ENCODE measurements at regions not wholly inside any gene's neighbourhood (a gene's known extent, or its start where the extent isn't known, plus 50 kb on each side); places are given as distances from the start of the nearest gene placed in this dataset.

- no peaks in the 10 kb centered on the region for H3K27me3 Mint-ChIP-seq
- H3K4me1 Mint-ChIP-seq, result no peaks in the 10 kb centered on the region
- peak overlapping the region in 1 of 3 donors; percentile 29 for H3K27ac Mint-ChIP-seq
- ATAC-seq (ENCODE audit: low read depth in 2 of 2), result no peak
- no peak overlapping the region for H3K4me3 Mint-ChIP-seq
- Histone ChIP-seq H3K36me3 (ENCODE audit: control insufficient read depth, insufficient read depth, low read length) (no peaks in the 10 kb centered on the region), H3K4me1 (ENCODE audit: control insufficient read depth, insufficient read depth, low read length, poor library complexity, severe bottlenecking) (no peaks in the 10 kb centered on the region), H3K27me3 (ENCODE audit: control insufficient read depth, insufficient read depth, low read length) (no peaks in the 10 kb centered on the region), H3K4me3 (ENCODE audit: low read depth, low read length) (no peak overlapping the region), H3K9me3 (ENCODE audit: control insufficient read depth in 2 of 2, low read length in 2 of 2) (no peaks in the 10 kb centered on the region), H3K27ac (ENCODE audit: insufficient read depth, low read length, poor library complexity, severe bottlenecking) (no peak overlapping the region)
- DNase-seq, result no peak
- H3K36me3 Mint-ChIP-seq, result no peaks in the 10 kb centered on the region
- no peaks in the 10 kb centered on the region for H3K9me3 Mint-ChIP-seq
Measured at GRCh38 chr1:29956349-29957030, 720.2 kb downstream of the PTPRU start.

- Histone ChIP-seq H3K27me3 (ENCODE audit: control insufficient read depth, insufficient read depth, low read length) (no peaks in the 10 kb centered on the region), H3K4me1 (ENCODE audit: control insufficient read depth, insufficient read depth, low read length, poor library complexity, severe bottlenecking) (no peaks in the 10 kb centered on the region), H3K36me3 (ENCODE audit: control insufficient read depth, insufficient read depth, low read length) (no peaks in the 10 kb centered on the region), H3K9me3 (ENCODE audit: control insufficient read depth in 2 of 2, low read length in 2 of 2) (no peaks in the 10 kb centered on the region), H3K4me3 (ENCODE audit: low read depth, low read length) (no peak overlapping the region), H3K27ac (ENCODE audit: insufficient read depth, low read length, poor library complexity, severe bottlenecking) (no peak overlapping the region)
- no peaks in the 10 kb centered on the region for H3K36me3 Mint-ChIP-seq
- no peak overlapping the region for H3K27ac Mint-ChIP-seq
- no peaks in the 10 kb centered on the region for H3K27me3 Mint-ChIP-seq
- no peak overlapping the region for H3K4me3 Mint-ChIP-seq
- no peak for ATAC-seq (ENCODE audit: low read depth in 2 of 2)
- no peak for DNase-seq
- no peaks in the 10 kb centered on the region for H3K9me3 Mint-ChIP-seq
- no peaks in the 10 kb centered on the region for H3K4me1 Mint-ChIP-seq
Measured at GRCh38 chr1:29954591-29954990, 718.3 kb downstream of the PTPRU start.

- H3K27ac ChIP-seq (ENCODE audit: insufficient read depth, low read length, poor library complexity, severe bottlenecking), result no peak overlapping the region
- H3K4me1 ChIP-seq (ENCODE audit: control insufficient read depth, insufficient read depth, low read length, poor library complexity, severe bottlenecking), result no peaks in the 10 kb centered on the region
- Mint-ChIP-seq H3K4me1 (no peaks in the 10 kb centered on the region), H3K27me3 (no peaks in the 10 kb centered on the region), H3K9me3 (no peaks in the 10 kb centered on the region), H3K27ac (no peak overlapping the region), H3K36me3 (no peaks in the 10 kb centered on the region), H3K4me3 (no peak overlapping the region)
- no peaks in the 10 kb centered on the region for H3K9me3 ChIP-seq (ENCODE audit: control insufficient read depth in 2 of 2, low read length in 2 of 2)
- H3K4me3 ChIP-seq (ENCODE audit: low read depth, low read length), result no peak overlapping the region
- ATAC-seq (ENCODE audit: low read depth in 2 of 2) (no peak), DNase-seq (no peak)
- no peaks in the 10 kb centered on the region for H3K36me3 ChIP-seq (ENCODE audit: control insufficient read depth, insufficient read depth, low read length)
- H3K27me3 ChIP-seq (ENCODE audit: control insufficient read depth, insufficient read depth, low read length), result no peaks in the 10 kb centered on the region
Measured at GRCh38 chr1:29953961-29954360, 717.6 kb downstream of the PTPRU start.

GRCh38 chr1:29949676-29950075 lies 713.4 kb downstream of the PTPRU start:
- no peak for ATAC-seq (ENCODE audit: low read depth in 2 of 2)
- DNase-seq, result no peak
- no peak overlapping the region for H3K4me3 ChIP-seq (ENCODE audit: low read depth, low read length)
- no peaks in the 10 kb centered on the region for H3K4me1 Mint-ChIP-seq
- H3K27ac Mint-ChIP-seq, result no peak overlapping the region
- H3K4me3 Mint-ChIP-seq, result no peak overlapping the region
- H3K27ac ChIP-seq (ENCODE audit: insufficient read depth, low read length, poor library complexity, severe bottlenecking), result no peak overlapping the region
- H3K27me3 Mint-ChIP-seq, result peaks cover 11% of the 10 kb centered on the region
- H3K36me3 Mint-ChIP-seq, result no peaks in the 10 kb centered on the region
- no peaks in the 10 kb centered on the region for H3K9me3 ChIP-seq (ENCODE audit: control insufficient read depth in 2 of 2, low read length in 2 of 2)
- H3K27me3 ChIP-seq (ENCODE audit: control insufficient read depth, insufficient read depth, low read length), result no peaks in the 10 kb centered on the region
- no peaks in the 10 kb centered on the region for H3K4me1 ChIP-seq (ENCODE audit: control insufficient read depth, insufficient read depth, low read length, poor library complexity, severe bottlenecking)
- no peaks in the 10 kb centered on the region for H3K9me3 Mint-ChIP-seq
- no peaks in the 10 kb centered on the region for H3K36me3 ChIP-seq (ENCODE audit: control insufficient read depth, insufficient read depth, low read length)

- no peaks in the 10 kb centered on the region for H3K36me3 Mint-ChIP-seq
- peaks cover 11% of the 10 kb centered on the region for H3K27me3 Mint-ChIP-seq
- no peak overlapping the region for H3K27ac ChIP-seq (ENCODE audit: insufficient read depth, low read length, poor library complexity, severe bottlenecking)
- no peaks in the 10 kb centered on the region for H3K4me1 ChIP-seq (ENCODE audit: control insufficient read depth, insufficient read depth, low read length, poor library complexity, severe bottlenecking)
- H3K9me3 ChIP-seq (ENCODE audit: control insufficient read depth in 2 of 2, low read length in 2 of 2), result no peaks in the 10 kb centered on the region
- H3K9me3 Mint-ChIP-seq, result no peaks in the 10 kb centered on the region
- H3K27ac Mint-ChIP-seq, result no peak overlapping the region
- no peak for DNase-seq
- H3K4me3 Mint-ChIP-seq, result no peak overlapping the region
- H3K36me3 ChIP-seq (ENCODE audit: control insufficient read depth, insufficient read depth, low read length), result no peaks in the 10 kb centered on the region
- no peaks in the 10 kb centered on the region for H3K27me3 ChIP-seq (ENCODE audit: control insufficient read depth, insufficient read depth, low read length)
- no peaks in the 10 kb centered on the region for H3K4me1 Mint-ChIP-seq
- H3K4me3 ChIP-seq (ENCODE audit: low read depth, low read length), result no peak overlapping the region
- ATAC-seq (ENCODE audit: low read depth in 2 of 2), result no peak
Measured at GRCh38 chr1:29948581-29948980, 712.3 kb downstream of the PTPRU start.

GRCh38 chr1:29946057-29946456 lies 709.7 kb downstream of the PTPRU start:
- no peaks in the 10 kb centered on the region for H3K9me3 Mint-ChIP-seq
- H3K4me3 Mint-ChIP-seq, result no peak overlapping the region
- Histone ChIP-seq H3K9me3 (ENCODE audit: control insufficient read depth in 2 of 2, low read length in 2 of 2) (no peaks in the 10 kb centered on the region), H3K27me3 (ENCODE audit: control insufficient read depth, insufficient read depth, low read length) (peaks cover 2% of the 10 kb centered on the region), H3K4me1 (ENCODE audit: control insufficient read depth, insufficient read depth, low read length, poor library complexity, severe bottlenecking) (no peaks in the 10 kb centered on the region), H3K36me3 (ENCODE audit: control insufficient read depth, insufficient read depth, low read length) (no peaks in the 10 kb centered on the region), H3K27ac (ENCODE audit: insufficient read depth, low read length, poor library complexity, severe bottlenecking) (no peak overlapping the region), H3K4me3 (ENCODE audit: low read depth, low read length) (no peak overlapping the region)
- ATAC-seq (ENCODE audit: low read depth in 2 of 2), result no peak
- H3K27me3 Mint-ChIP-seq, result peaks cover 11% of the 10 kb centered on the region
- no peaks in the 10 kb centered on the region for H3K36me3 Mint-ChIP-seq
- H3K27ac Mint-ChIP-seq, result no peak overlapping the region
- DNase-seq, result no peak
- no peaks in the 10 kb centered on the region for H3K4me1 Mint-ChIP-seq

- Mint-ChIP-seq H3K36me3 (no peaks in the 10 kb centered on the region), H3K4me3 (no peak overlapping the region), H3K27me3 (peaks cover 11% of the 10 kb centered on the region), H3K27ac (no peak overlapping the region), H3K9me3 (no peaks in the 10 kb centered on the region), H3K4me1 (no peaks in the 10 kb centered on the region)
- no peak for DNase-seq
- Histone ChIP-seq H3K4me1 (ENCODE audit: control insufficient read depth, insufficient read depth, low read length, poor library complexity, severe bottlenecking) (no peaks in the 10 kb centered on the region), H3K4me3 (ENCODE audit: low read depth, low read length) (no peak overlapping the region), H3K27ac (ENCODE audit: insufficient read depth, low read length, poor library complexity, severe bottlenecking) (no peak overlapping the region), H3K27me3 (ENCODE audit: control insufficient read depth, insufficient read depth, low read length) (peaks cover 2% of the 10 kb centered on the region), H3K36me3 (ENCODE audit: control insufficient read depth, insufficient read depth, low read length) (no peaks in the 10 kb centered on the region), H3K9me3 (ENCODE audit: control insufficient read depth in 2 of 2, low read length in 2 of 2) (no peaks in the 10 kb centered on the region)
- ATAC-seq (ENCODE audit: low read depth in 2 of 2), result no peak
Measured at GRCh38 chr1:29945426-29945825, 709.1 kb downstream of the PTPRU start.

- no peaks in the 10 kb centered on the region for H3K9me3 ChIP-seq (ENCODE audit: control insufficient read depth in 2 of 2, low read length in 2 of 2)
- Mint-ChIP-seq H3K4me1 (no peaks in the 10 kb centered on the region), H3K4me3 (no peak overlapping the region), H3K9me3 (peaks cover 0 to 2% (median 0%) of the 10 kb centered on the region in 7 donors), H3K27ac (no peak overlapping the region), H3K36me3 (no peaks in the 10 kb centered on the region), H3K27me3 (peaks cover 11% of the 10 kb centered on the region)
- DNase-seq, result no peak
- no peak for ATAC-seq (ENCODE audit: low read depth in 2 of 2)
- H3K4me1 ChIP-seq (ENCODE audit: control insufficient read depth, insufficient read depth, low read length, poor library complexity, severe bottlenecking), result no peaks in the 10 kb centered on the region
- H3K27ac ChIP-seq (ENCODE audit: insufficient read depth, low read length, poor library complexity, severe bottlenecking), result no peak overlapping the region
- peaks cover 2% of the 10 kb centered on the region for H3K27me3 ChIP-seq (ENCODE audit: control insufficient read depth, insufficient read depth, low read length)
- H3K36me3 ChIP-seq (ENCODE audit: control insufficient read depth, insufficient read depth, low read length), result no peaks in the 10 kb centered on the region
- H3K4me3 ChIP-seq (ENCODE audit: low read depth, low read length), result no peak overlapping the region
Measured at GRCh38 chr1:29944253-29944905, 708.1 kb downstream of the PTPRU start.
